Mucosa of rectum (tissue), 2 donors: ENCODE measurements at regions not wholly inside any gene's neighbourhood (a gene's known extent, or its start where the extent isn't known, plus 50 kb on each side); places are given as distances from the start of the nearest gene placed in this dataset.
A peak's percentile ranks its signal among the peaks of the same experiment; 100 is the strongest.

ENCODE experiments used
- H3K27ac ChIP-seq, 2 donors: one replicate each; pipeline ENCODE4 v1.7.0; 2013; ENCODE audit warnings: inconsistent platforms in 2 of 2, low read depth in 2 of 2, low read length in 2 of 2
- H3K27me3 ChIP-seq, 2 donors: one replicate each; pipeline ENCODE4 v1.7.0; 2013; ENCODE audit warnings: low read length in 2 of 2; ENCODE audit not compliant: control insufficient read depth in 2 of 2, insufficient read depth in 2 of 2
- H3K36me3 ChIP-seq, 2 donors: one replicate each; pipeline ENCODE4 v1.7.0; 2013; ENCODE audit warnings: low read length in 2 of 2; ENCODE audit not compliant: control insufficient read depth in 2 of 2, insufficient read depth in 2 of 2
- H3K4me1 ChIP-seq, 2 donors: one replicate each; pipeline ENCODE4 v1.7.0; 2013; ENCODE audit warnings: low read length in 2 of 2, mild to moderate bottlenecking in 1 of 2; ENCODE audit not compliant: control insufficient read depth in 2 of 2, insufficient read depth in 2 of 2
- H3K4me3 ChIP-seq, 2 donors: one replicate each; pipeline ENCODE4 v1.7.0; 2013; ENCODE audit warnings: low read length in 2 of 2
- H3K9ac ChIP-seq, 2 donors: one replicate each; pipeline ENCODE4 v1.7.0; 2013; ENCODE audit warnings: low read length in 2 of 2, low read depth in 1 of 2, mild to moderate bottlenecking in 1 of 2
- H3K9me3 ChIP-seq, 2 donors: one replicate each; pipeline ENCODE4 v1.7.0; 2013; ENCODE audit warnings: low read length in 2 of 2; ENCODE audit not compliant: control insufficient read depth in 2 of 2
- donor health status: healthy.
- donor health status: Normal muscosa, but diverticular disease.

DNA sequence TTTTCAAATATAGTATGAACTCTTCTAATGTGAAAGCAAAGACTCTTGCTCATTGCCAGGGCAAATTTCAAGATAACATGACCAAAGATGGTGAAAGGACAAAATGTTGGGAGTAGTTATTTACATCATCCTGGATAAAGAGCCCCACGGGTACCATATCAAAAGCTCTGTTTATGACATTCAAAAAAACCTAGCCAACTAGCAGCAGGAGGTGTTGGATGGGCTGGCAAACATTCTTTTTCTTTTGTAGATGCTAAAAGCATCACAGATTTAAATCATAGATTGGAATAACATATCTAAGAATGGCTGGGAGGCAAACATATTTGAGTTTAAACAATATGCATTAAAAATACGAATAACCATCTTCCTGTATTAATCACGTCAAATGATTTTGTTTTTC is 153.5 kb downstream of the ICOS start:
- Histone ChIP-seq H3K9ac (no peak overlapping the region), H3K4me3 (no peak overlapping the region), H3K36me3 (no peaks in the 10 kb centered on the region), H3K4me1 (no peaks in the 10 kb centered on the region), H3K27me3 (no peaks in the 10 kb centered on the region), H3K9me3 (peaks cover 0 to 2% of the 10 kb centered on the region in 2 donors), H3K27ac (no peak overlapping the region)

- Histone ChIP-seq H3K4me1 (no peaks in the 10 kb centered on the region), H3K27ac (no peak overlapping the region), H3K36me3 (no peaks in the 10 kb centered on the region), H3K27me3 (no peaks in the 10 kb centered on the region), H3K9me3 (no peaks in the 10 kb centered on the region), H3K9ac (no peak overlapping the region), H3K4me3 (no peak overlapping the region)
These were observed 168.2 kb downstream of the ICOS start for GRCh38 chr2:204104811-204105210.

DNA sequence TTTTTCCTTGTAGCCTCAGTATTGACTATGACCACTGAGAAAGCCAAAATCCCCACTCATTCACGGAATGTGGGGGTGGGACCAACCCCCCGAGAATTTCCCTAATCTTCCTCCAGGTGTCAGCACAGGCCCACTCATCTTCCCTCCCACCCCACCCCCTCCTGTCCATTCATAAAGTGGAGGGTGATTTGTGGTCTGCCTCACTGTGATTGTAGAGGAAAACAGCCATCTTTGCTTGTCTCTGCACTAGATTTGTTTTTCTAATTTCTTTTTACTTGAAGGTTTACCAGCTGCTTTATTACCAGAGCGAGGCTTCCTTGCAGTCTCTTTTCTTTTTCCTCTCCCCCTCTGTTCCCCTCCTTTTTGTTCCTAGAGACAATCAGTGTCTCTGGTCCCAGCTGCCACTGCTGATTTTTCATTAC is 171.8 kb downstream of the ICOS start:
- H3K27ac ChIP-seq, result no peak overlapping the region
- peaks cover 0 to 3% of the 10 kb centered on the region in 2 donors for H3K4me1 ChIP-seq
- H3K9me3 ChIP-seq, result no peaks in the 10 kb centered on the region
- no peak overlapping the region for H3K4me3 ChIP-seq
- H3K27me3 ChIP-seq, result no peaks in the 10 kb centered on the region
- no peaks in the 10 kb centered on the region for H3K36me3 ChIP-seq
- H3K9ac ChIP-seq, result no peak overlapping the region

DNA sequence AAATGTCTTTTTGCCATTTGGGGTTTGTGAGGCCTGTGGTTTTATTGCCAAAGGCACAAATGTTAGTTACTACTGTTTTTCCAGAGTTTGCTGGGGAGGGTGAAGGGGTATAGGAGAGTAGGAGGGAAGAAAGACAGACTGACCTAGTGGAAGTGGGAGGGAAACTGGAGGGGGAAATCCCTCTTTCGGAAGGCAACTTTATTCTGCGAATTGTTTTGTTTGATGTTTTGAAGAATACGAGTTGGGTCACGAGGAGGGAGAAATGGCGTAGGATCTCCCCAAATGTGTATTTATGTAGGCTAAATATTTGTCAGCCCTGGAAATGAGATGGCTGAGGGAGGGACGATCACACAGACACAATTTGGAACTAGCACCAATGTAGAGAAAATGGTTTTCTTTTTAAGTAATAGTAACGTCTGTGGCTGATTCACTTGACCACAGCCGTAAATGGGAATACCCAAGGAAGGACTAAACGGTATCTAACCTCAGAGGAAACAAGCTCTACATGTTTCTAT is 172.3 kb downstream of the ICOS start:
- H3K9me3 ChIP-seq, result no peaks in the 10 kb centered on the region
- H3K36me3 ChIP-seq, result no peaks in the 10 kb centered on the region
- no peak overlapping the region for H3K9ac ChIP-seq
- H3K4me1 ChIP-seq, result peaks cover 0 to 3% of the 10 kb centered on the region in 2 donors
- no peak overlapping the region for H3K4me3 ChIP-seq
- no peak overlapping the region for H3K27ac ChIP-seq
- H3K27me3 ChIP-seq, result no peaks in the 10 kb centered on the region

DNA sequence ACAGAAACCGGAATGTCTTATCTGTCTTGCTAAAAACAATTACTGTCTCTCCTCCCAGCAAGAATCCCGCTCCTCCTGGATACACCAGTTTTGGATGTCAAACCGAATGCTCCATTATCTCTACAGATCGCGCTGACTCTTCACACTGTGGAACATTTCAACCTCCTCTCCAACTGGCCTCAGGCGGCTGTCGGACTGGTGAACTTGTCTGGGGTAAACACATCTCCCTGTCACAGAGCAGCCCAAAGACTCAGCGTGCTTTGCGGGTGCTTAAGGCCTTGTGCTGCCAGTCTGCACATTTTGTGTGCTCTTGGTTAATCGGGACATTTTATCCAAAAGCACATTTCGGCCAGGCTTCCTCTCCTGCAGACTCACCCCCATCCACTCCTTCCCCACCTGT is 173.1 kb downstream of the ICOS start:
- Histone ChIP-seq H3K9me3 (no peaks in the 10 kb centered on the region), H3K9ac (no peak overlapping the region), H3K27ac (no peak overlapping the region), H3K27me3 (no peaks in the 10 kb centered on the region), H3K4me3 (no peak overlapping the region), H3K36me3 (no peaks in the 10 kb centered on the region), H3K4me1 (peaks cover 0 to 3% of the 10 kb centered on the region in 2 donors)

DNA sequence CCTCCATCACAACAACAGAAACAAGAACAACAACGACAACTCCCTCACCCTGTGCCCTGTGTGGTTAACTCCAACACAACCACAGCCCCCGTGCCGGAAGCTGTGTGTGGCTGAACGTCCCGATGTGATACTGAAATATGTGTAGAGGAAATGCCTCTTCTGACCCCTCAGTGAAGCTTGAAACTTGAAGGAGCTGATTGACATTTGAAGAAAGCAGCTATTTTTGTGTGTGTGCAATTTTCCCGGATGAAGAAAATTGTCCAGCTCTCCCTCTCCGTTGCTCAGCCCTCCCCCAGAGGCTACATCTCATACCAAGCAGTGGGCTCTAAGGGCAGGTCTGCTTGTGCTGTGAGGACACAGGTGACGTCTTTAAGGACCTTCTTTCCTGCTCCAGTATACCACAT is 173.8 kb downstream of the ICOS start:
- H3K4me3 ChIP-seq, result peak overlapping the region in 1 of 2 donors; percentile 22
- no peaks in the 10 kb centered on the region for H3K27me3 ChIP-seq
- H3K9me3 ChIP-seq, result no peaks in the 10 kb centered on the region
- H3K27ac ChIP-seq, result no peak overlapping the region
- H3K9ac ChIP-seq, result no peak overlapping the region
- no peaks in the 10 kb centered on the region for H3K36me3 ChIP-seq
- peaks cover 0 to 3% of the 10 kb centered on the region in 2 donors for H3K4me1 ChIP-seq

GRCh38 chr2:204110751-204111516 is 174.4 kb downstream of the ICOS start:
- Histone ChIP-seq H3K36me3 (no peaks in the 10 kb centered on the region), H3K4me1 (peaks cover 0 to 3% of the 10 kb centered on the region in 2 donors), H3K27ac (no peak overlapping the region), H3K9ac (no peak overlapping the region), H3K27me3 (no peaks in the 10 kb centered on the region), H3K9me3 (no peaks in the 10 kb centered on the region), H3K4me3 (peak overlapping the region in 1 of 2 donors; percentile 22)

GRCh38 chr2:204112084-204112770 is 175.7 kb downstream of the ICOS start:
- no peaks in the 10 kb centered on the region for H3K27me3 ChIP-seq
- no peaks in the 10 kb centered on the region for H3K36me3 ChIP-seq
- peaks cover 0 to 7% of the 10 kb centered on the region in 2 donors for H3K4me1 ChIP-seq
- H3K9ac ChIP-seq, result no peak overlapping the region
- H3K9me3 ChIP-seq, result no peaks in the 10 kb centered on the region
- no peak overlapping the region for H3K4me3 ChIP-seq
- H3K27ac ChIP-seq, result no peak overlapping the region

DNA sequence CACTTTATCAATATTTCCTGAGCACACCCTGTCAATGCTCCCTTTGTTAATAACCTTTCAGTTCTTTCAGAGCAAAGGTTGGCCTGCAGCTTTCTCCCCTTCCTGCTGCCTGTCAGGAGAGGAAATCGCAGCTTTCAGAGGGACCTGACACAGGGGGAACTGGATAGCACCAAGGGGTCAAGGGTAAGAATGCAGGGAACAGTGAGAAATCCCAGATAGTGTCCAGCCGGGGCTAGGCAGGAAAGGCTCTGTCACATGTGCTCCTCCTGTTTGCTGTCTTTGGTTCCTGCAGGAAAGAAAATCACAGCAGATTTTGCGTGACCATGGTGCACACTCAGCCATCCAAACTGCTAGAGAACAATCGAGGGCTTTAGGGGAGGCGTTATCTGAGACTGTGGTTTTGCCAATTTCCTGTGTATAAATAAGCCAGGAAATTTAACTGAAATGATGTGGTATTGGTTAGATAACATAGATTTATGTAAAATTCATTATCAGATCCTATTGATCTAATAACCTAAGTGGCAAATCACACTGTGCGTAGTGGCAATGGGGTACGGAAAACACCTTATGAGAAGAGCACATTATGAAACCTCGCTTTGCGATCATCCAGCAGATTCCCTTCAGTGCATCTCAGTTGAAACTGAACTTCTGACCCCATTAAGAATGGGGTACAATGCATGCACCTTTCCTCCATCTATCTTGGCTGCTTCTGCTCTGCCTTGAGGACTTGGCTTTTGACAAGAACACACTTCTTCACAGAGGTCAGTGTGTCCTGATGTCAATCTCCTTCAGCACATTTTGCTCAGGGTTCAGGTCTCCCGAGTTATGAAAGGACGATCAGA is 178.0 kb downstream of the ICOS start:
- H3K9ac ChIP-seq, result no peak overlapping the region
- H3K4me3 ChIP-seq, result no peak overlapping the region
- H3K27ac ChIP-seq, result no peak overlapping the region
- no peaks in the 10 kb centered on the region for H3K36me3 ChIP-seq
- H3K27me3 ChIP-seq, result no peaks in the 10 kb centered on the region
- H3K4me1 ChIP-seq, result peaks cover 0 to 7% of the 10 kb centered on the region in 2 donors
- no peaks in the 10 kb centered on the region for H3K9me3 ChIP-seq
